Neural progenitor cell (in vitro differentiated cells): ENCODE measurements at regions not wholly inside any gene's neighbourhood (a gene's known extent, or its start where the extent isn't known, plus 50 kb on each side); places are given as distances from the start of the nearest gene placed in this dataset.

Source experiments
- CTCF ChIP-seq: fragments of 200-600 bp; sonication (generic); IDR thresholded peaks from 2 replicates; pipeline ENCODE4 v1.5.1; 2017; ENCODE audit warnings: antibody characterized with exemption, mild to moderate bottlenecking
- EZH2 ChIP-seq: fragments of 200-600 bp; sonication (generic); IDR thresholded peaks from 2 replicates; pipeline ENCODE4 v1.6.1; 2017; ENCODE audit warnings: antibody characterized with exemption, mild to moderate bottlenecking, moderate library complexity

GRCh38 chr22:48515571-48516200 lies 1312.0 kb downstream of the BRD1 start:
- TF ChIP-seq EZH2 (no peak), CTCF (no peak)
